ENCODE measurements at regions not wholly inside any gene's neighbourhood (a gene's known extent, or its start where the extent isn't known, plus 50 kb on each side); places are given as distances from the start of the nearest gene placed in this dataset.

- 17% methylated on average over 1 of the region's 2 CpGs for WGBS (ENCODE audit: insufficient coverage, low coverage, low lambda C conversion rate, missing lambda C conversion rate)
These were observed 365.6 kb downstream of the MAN2A1 start for GRCh38 chr5:110055302-110055701.

GRCh38 chr5:110056580-110057114, 366.9 kb downstream of the MAN2A1 start:
- WGBS (ENCODE audit: insufficient coverage, low coverage, low lambda C conversion rate, missing lambda C conversion rate), result 90% methylated on average over 2 of the region's 2 CpGs
- intact Hi-C loops (cut with DNase I), result no loop called here
- no peaks in the 10 kb centered on the region for H3K27me3 ChIP-seq
- no peaks in the 10 kb centered on the region for H3K36me3 ChIP-seq
- DNase-seq (no peak), ATAC-seq (no peak)
- TF ChIP-seq POLR2A (IDR thresholded peaks at IDR 0.05) (no peak), CTCF (IDR thresholded peaks at IDR 0.05) (no peak)
- no peak overlapping the region for H3K4me3 ChIP-seq
- H3K27ac ChIP-seq, result no peak overlapping the region
- H3K4me1 ChIP-seq, result peaks cover 0 to 13% (median 3%) of the 10 kb centered on the region in 4 donors
- no peaks in the 10 kb centered on the region for H3K9me3 ChIP-seq

More at GRCh38 chr5:110055302-110055701, 365.6 kb downstream of the MAN2A1 start:
- Histone ChIP-seq H3K27me3 (no peaks in the 10 kb centered on the region), H3K36me3 (no peaks in the 10 kb centered on the region), H3K4me1 (peaks cover 0 to 23% (median 3%) of the 10 kb centered on the region in 4 donors), H3K9me3 (no peaks in the 10 kb centered on the region), H3K27ac (no peak overlapping the region), H3K4me3 (no peak overlapping the region)
- DNase-seq, result no peak
- TF ChIP-seq POLR2A (IDR thresholded peaks at IDR 0.05) (no peak), CTCF (IDR thresholded peaks at IDR 0.05) (no peak)
- intact Hi-C loops (cut with DNase I), result no loop called here
- no peak for ATAC-seq

GRCh38 chr5:110058175-110058574, 368.4 kb downstream of the MAN2A1 start:
- TF ChIP-seq POLR2A (IDR thresholded peaks at IDR 0.05) (no peak), CTCF (IDR thresholded peaks at IDR 0.05) (no peak)
- H3K27me3 ChIP-seq, result no peaks in the 10 kb centered on the region
- no peaks in the 10 kb centered on the region for H3K36me3 ChIP-seq
- ATAC-seq, result peak; percentile 17 to 90 (median 76)
- no peak overlapping the region for H3K4me3 ChIP-seq
- WGBS (ENCODE audit: insufficient coverage, low coverage, low lambda C conversion rate, missing lambda C conversion rate), result 48% methylated on average over 4 of the region's 4 CpGs
- DNase-seq, result peak in 2 of 3 donors; percentile 33 to 65
- H3K4me1 ChIP-seq, result peaks cover 0 to 16% (median 3%) of the 10 kb centered on the region in 4 donors
- H3K9me3 ChIP-seq, result no peaks in the 10 kb centered on the region
- H3K27ac ChIP-seq, result peak overlapping the region in 1 of 3 donors; percentile 19
- intact Hi-C loops (cut with DNase I), result no loop called here

GRCh38 chr5:110062246-110062645, 372.5 kb downstream of the MAN2A1 start:
- Histone ChIP-seq H3K4me1 (peaks cover 0 to 12% (median 0%) of the 10 kb centered on the region in 4 donors), H3K27ac (peak overlapping the region in 1 of 3 donors; percentile 44), H3K36me3 (no peaks in the 10 kb centered on the region), H3K4me3 (no peak overlapping the region), H3K9me3 (no peaks in the 10 kb centered on the region), H3K27me3 (no peaks in the 10 kb centered on the region)
- DNase-seq (no peak), ATAC-seq (peak in 3 of 4 donors; percentile 27 to 76 (median 68))
- intact Hi-C loops (cut with DNase I), result no loop called here
- TF ChIP-seq CTCF (IDR thresholded peaks at IDR 0.05) (no peak), POLR2A (IDR thresholded peaks at IDR 0.05) (no peak)
- WGBS (ENCODE audit: insufficient coverage, low coverage, low lambda C conversion rate, missing lambda C conversion rate), result 33% methylated on average over 1 of the region's 1 CpG
